ENCODE measurements at regions not wholly inside any gene's neighbourhood (a gene's known extent, or its start where the extent isn't known, plus 50 kb on each side); places are given as distances from the start of the nearest gene placed in this dataset.

DNA sequence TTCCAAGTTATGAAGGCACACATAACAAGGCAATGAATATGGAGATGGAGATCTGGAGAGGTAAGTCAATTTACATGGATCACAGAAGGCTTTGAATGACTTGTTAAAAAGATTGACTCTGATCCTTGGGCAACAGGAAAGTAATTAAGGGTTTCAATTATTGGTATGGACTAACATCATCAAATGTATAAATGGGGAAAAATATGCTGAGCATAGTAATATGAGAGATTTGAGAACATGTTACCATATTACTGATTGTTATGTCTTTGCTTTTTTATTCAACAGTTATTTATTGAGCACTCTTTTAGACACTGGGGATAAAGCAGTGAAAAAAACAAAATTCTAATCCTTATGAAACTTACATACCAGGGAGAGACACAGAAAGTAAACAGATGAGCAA lies 238.5 kb upstream of the ROBO1 start:
- H3K9me3 ChIP-seq, result no peaks in the 10 kb centered on the region
- H3K27me3 ChIP-seq, result no peaks in the 10 kb centered on the region
- ATAC-seq, result no peak
- intact Hi-C loops (cut with DNase I), result no loop called here
- H3K27ac ChIP-seq, result no peak overlapping the region
- H3K4me3 ChIP-seq, result no peak overlapping the region
- no peaks in the 10 kb centered on the region for H3K36me3 ChIP-seq (replicated peaks in 1 of 2; ENCODE audit: insufficient read depth in 1 of 2, low read depth in 2 of 2)
- no peak for TF ChIP-seq POLR2A (IDR thresholded peaks at IDR 0.05)
- TF ChIP-seq, protein P1, sequence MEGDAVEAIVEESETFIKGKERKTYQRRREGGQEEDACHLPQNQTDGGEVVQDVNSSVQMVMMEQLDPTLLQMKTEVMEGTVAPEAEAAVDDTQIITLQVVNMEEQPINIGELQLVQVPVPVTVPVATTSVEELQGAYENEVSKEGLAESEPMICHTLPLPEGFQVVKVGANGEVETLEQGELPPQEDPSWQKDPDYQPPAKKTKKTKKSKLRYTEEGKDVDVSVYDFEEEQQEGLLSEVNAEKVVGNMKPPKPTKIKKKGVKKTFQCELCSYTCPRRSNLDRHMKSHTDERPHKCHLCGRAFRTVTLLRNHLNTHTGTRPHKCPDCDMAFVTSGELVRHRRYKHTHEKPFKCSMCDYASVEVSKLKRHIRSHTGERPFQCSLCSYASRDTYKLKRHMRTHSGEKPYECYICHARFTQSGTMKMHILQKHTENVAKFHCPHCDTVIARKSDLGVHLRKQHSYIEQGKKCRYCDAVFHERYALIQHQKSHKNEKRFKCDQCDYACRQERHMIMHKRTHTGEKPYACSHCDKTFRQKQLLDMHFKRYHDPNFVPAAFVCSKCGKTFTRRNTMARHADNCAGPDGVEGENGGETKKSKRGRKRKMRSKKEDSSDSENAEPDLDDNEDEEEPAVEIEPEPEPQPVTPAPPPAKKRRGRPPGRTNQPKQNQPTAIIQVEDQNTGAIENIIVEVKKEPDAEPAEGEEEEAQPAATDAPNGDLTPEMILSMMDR (IDR thresholded peaks at IDR 0.05), result no peak
- no peak for DNase-seq
- no peaks in the 10 kb centered on the region for H3K4me1 ChIP-seq

DNA sequence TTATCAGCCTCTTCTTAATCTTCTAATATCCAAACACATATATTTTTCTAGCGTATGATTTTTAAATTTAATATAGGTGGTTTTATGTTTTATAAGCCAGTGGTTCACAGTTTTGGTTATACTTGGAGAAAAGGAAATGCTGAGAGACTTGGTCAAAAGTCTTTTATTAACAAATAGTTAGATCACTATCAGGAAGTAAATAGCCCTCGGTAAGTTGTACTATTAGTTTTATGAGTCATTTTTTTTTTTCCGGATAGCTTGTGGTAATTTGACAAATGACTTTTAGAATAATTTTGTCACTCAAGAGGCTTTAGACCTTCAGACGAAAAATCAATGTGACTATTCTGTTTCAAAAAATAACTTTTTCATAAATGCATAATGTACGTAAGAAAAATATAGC lies 232.2 kb upstream of the ROBO1 start:
- Histone ChIP-seq H3K4me1 (no peaks in the 10 kb centered on the region), H3K27me3 (no peaks in the 10 kb centered on the region), H3K27ac (no peak overlapping the region), H3K4me3 (no peak overlapping the region), H3K36me3 (replicated peaks in 1 of 2; ENCODE audit: insufficient read depth in 1 of 2, low read depth in 2 of 2) (no peaks in the 10 kb centered on the region), H3K9me3 (no peaks in the 10 kb centered on the region)
- intact Hi-C loops (cut with DNase I), result no loop called here
- TF ChIP-seq, protein P1 (IDR thresholded peaks at IDR 0.05), result no peak
- TF ChIP-seq POLR2A (IDR thresholded peaks at IDR 0.05), result no peak
- DNase-seq (no peak), ATAC-seq (no peak)
- 38 to 42% methylated on average over 5 of the region's 5 CpGs for WGBS, 2 donors

DNA sequence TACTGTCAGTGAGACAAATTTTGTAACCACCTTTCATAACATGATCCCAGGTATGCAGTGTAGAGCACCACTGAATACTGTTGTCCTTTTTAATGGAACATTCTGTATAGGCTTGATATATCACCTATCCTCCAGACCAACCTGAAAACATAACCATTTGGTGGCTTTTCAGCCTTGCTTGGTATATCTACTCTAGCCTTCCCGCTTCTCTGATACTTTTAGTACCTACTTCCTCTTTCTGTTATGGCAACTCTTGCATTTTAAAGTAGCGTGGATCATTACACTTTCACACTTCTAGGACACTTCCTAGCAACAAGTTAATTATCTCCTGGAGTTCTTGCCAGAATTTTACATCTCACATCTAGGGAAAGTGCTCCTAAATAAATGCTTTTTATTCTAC lies 226.6 kb upstream of the ROBO1 start:
- TF ChIP-seq POLR2A (IDR thresholded peaks at IDR 0.05), result no peak
- TF ChIP-seq, protein P1 (IDR thresholded peaks at IDR 0.05), result no peak
- H3K4me1 ChIP-seq, result no peaks in the 10 kb centered on the region
- H3K4me3 ChIP-seq, result no peak overlapping the region
- no peak for DNase-seq
- no peaks in the 10 kb centered on the region for H3K27me3 ChIP-seq
- intact Hi-C loops (cut with DNase I), result no loop called here
- no peak for ATAC-seq
- WGBS, 2 donors, result 51 to 58% methylated on average over 2 of the region's 2 CpGs
- no peaks in the 10 kb centered on the region for H3K36me3 ChIP-seq (replicated peaks in 1 of 2; ENCODE audit: insufficient read depth in 1 of 2, low read depth in 2 of 2)
- no peaks in the 10 kb centered on the region for H3K9me3 ChIP-seq
- no peak overlapping the region for H3K27ac ChIP-seq

DNA sequence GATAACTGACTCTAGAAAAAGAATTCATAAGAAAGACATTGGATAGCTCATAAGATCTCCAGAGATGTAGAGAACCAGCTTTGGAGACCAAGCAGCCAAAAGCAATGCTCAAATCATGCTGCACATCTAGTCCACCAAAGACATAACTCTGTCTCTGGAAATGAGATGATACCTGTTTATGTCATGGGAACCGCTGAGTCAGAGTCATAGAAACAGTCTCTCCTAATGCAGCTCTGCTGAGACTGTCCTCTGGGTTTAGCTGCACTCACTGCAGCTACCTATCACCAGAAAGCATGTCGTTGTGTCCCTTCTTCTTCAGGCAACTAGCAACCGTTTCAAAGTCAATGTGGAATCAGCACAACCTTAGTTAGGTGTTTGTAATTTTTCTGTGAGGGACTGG lies 218.5 kb upstream of the ROBO1 start:
- TF ChIP-seq, protein P1 (IDR thresholded peaks at IDR 0.05), result no peak
- no peak for TF ChIP-seq POLR2A (IDR thresholded peaks at IDR 0.05)
- no peaks in the 10 kb centered on the region for H3K9me3 ChIP-seq
- ATAC-seq (no peak), DNase-seq (no peak)
- no peaks in the 10 kb centered on the region for H3K36me3 ChIP-seq (replicated peaks in 1 of 2; ENCODE audit: insufficient read depth in 1 of 2, low read depth in 2 of 2)
- intact Hi-C loops (cut with DNase I), result no loop called here
- no peaks in the 10 kb centered on the region for H3K4me1 ChIP-seq
- no peaks in the 10 kb centered on the region for H3K27me3 ChIP-seq
- H3K27ac ChIP-seq, result no peak overlapping the region
- 54 to 59% methylated on average over 3 of the region's 3 CpGs for WGBS, 2 donors
- no peak overlapping the region for H3K4me3 ChIP-seq

DNA sequence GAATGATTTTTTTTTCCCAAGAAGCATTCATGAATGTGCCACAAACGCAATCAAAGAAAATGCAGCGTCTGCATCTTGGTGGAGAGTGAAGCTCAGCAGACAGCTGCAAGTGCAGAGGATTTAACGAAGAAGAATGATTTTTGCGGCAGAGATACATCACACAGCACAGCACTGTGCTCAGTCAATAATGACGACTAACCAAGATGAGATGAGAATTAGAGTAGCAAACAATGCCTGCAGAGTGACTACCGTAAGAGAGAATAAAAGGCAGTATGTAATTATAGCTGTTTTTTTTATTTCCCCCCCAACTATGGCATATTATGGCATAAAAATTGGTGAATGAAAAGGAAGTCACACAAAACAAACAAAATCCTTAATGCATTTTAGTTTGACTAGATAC lies 218.0 kb upstream of the ROBO1 start:
- Histone ChIP-seq H3K4me1 (no peaks in the 10 kb centered on the region), H3K27me3 (no peaks in the 10 kb centered on the region), H3K27ac (no peak overlapping the region), H3K9me3 (no peaks in the 10 kb centered on the region), H3K36me3 (replicated peaks in 1 of 2; ENCODE audit: insufficient read depth in 1 of 2, low read depth in 2 of 2) (no peaks in the 10 kb centered on the region), H3K4me3 (no peak overlapping the region)
- no peak for TF ChIP-seq POLR2A (IDR thresholded peaks at IDR 0.05)
- TF ChIP-seq, protein P1 (IDR thresholded peaks at IDR 0.05), result no peak
- no peak for DNase-seq
- intact Hi-C loops (cut with DNase I), result no loop called here
- ATAC-seq, result no peak
- WGBS, 2 donors, result 51 to 61% methylated on average over 6 of the region's 6 CpGs
